ENCODE measurements at regions not wholly inside any gene's neighbourhood (a gene's known extent, or its start where the extent isn't known, plus 50 kb on each side); places are given as distances from the start of the nearest gene placed in this dataset.

GRCh38 chr21:22890656-22891055 lies 1892.4 kb downstream of the NCAM2 start:
- TF ChIP-seq CTCF (IDR thresholded peaks at IDR 0.05) (no peak), POLR2A (IDR thresholded peaks at IDR 0.05) (no peak)
